ENCODE measurements at regions not wholly inside any gene's neighbourhood (a gene's known extent, or its start where the extent isn't known, plus 50 kb on each side); places are given as distances from the start of the nearest gene placed in this dataset.
"Not testable (repeated sequence)": the region's sequence is repeated elsewhere in the genome, so short reads cannot be mapped to it uniquely, and the experiment has no call there.

GRCh38 chrX:40530509-40530908 lies 50.3 kb upstream of the ATP6AP2 start:
- DNase-seq (ENCODE audit: low read depth) = no peak
- H3K4me3 ChIP-seq (ENCODE audit: low read length) = no peak overlapping the region
- TF ChIP-seq CTCF (IDR thresholded peaks at IDR 0.05; ENCODE audit: insufficient read depth, low read depth, low read length, missing control alignments) = no peak

- TF ChIP-seq CTCF (IDR thresholded peaks at IDR 0.05; ENCODE audit: insufficient read depth, low read depth, low read length, missing control alignments) = no peak
- no peak for DNase-seq (ENCODE audit: low read depth)
- no peak overlapping the region for H3K4me3 ChIP-seq (ENCODE audit: low read length)
Measured at GRCh38 chrX:40527543-40527942, 53.2 kb upstream of the ATP6AP2 start.

GRCh38 chrX:40526412-40526811 lies 54.4 kb upstream of the ATP6AP2 start:
- TF ChIP-seq CTCF (IDR thresholded peaks at IDR 0.05; ENCODE audit: insufficient read depth, low read depth, low read length, missing control alignments) = no peak
- H3K4me3 ChIP-seq (ENCODE audit: low read length) = no peak overlapping the region
- no peak for DNase-seq (ENCODE audit: low read depth)

GRCh38 chrX:40525901-40526300 lies 54.9 kb upstream of the ATP6AP2 start:
- not testable (repeated sequence) for H3K4me3 ChIP-seq (ENCODE audit: low read length); DNase-seq (ENCODE audit: low read depth)

- no peak for TF ChIP-seq CTCF (IDR thresholded peaks at IDR 0.05; ENCODE audit: insufficient read depth, low read depth, low read length, missing control alignments)
- H3K4me3 ChIP-seq (ENCODE audit: low read length) = no peak overlapping the region
- no peak for DNase-seq (ENCODE audit: low read depth)
Measured at GRCh38 chrX:40524423-40524822, 56.3 kb upstream of the ATP6AP2 start.

- TF ChIP-seq CTCF (IDR thresholded peaks at IDR 0.05; ENCODE audit: insufficient read depth, low read depth, low read length, missing control alignments) = no peak
- no peak overlapping the region for H3K4me3 ChIP-seq (ENCODE audit: low read length)
- DNase-seq (ENCODE audit: low read depth) = no peak
Measured at GRCh38 chrX:40523852-40524251, 56.9 kb upstream of the ATP6AP2 start.

GRCh38 chrX:40521868-40522450 lies 58.8 kb upstream of the ATP6AP2 start:
- DNase-seq (ENCODE audit: low read depth) = no peak
- TF ChIP-seq CTCF (IDR thresholded peaks at IDR 0.05; ENCODE audit: insufficient read depth, low read depth, low read length, missing control alignments) = no peak
- no peak overlapping the region for H3K4me3 ChIP-seq (ENCODE audit: low read length)
